ENCODE measurements at regions not wholly inside any gene's neighbourhood (a gene's known extent, or its start where the extent isn't known, plus 50 kb on each side); places are given as distances from the start of the nearest gene placed in this dataset.

DNA sequence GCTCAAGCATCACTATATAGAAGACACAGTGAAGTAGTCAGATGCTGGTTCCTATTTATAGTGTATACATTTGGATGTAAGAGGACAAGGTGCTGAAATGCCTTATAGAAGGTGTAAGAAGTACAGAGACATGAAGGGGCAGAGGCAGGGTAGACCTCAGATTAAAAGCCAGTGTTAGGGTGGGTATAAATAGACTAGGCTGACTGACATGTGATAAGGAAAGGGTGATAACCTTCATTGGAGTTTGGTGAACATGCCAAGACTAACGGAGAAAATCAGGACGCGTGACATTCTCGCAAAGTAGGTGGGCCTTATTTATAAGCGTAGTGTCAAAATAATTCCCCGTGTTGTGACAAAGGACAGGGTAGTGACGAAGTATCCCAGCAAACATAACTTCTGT is 59.1 kb upstream of the HRH2 start:
- Histone ChIP-seq H3K27me3 (peaks cover 53% of the 10 kb centered on the region), H3K4me1 (ENCODE audit: control insufficient read depth in 1 of 2, insufficient read depth in 1 of 2, low read depth in 1 of 2, low read length in 1 of 2) (no peaks in the 10 kb centered on the region), H3K4me3 (ENCODE audit: low read depth in 1 of 2, low read length in 1 of 2) (no peak overlapping the region), H3K9me3 (no peaks in the 10 kb centered on the region), H3K27ac (no peak overlapping the region), H3K36me3 (no peaks in the 10 kb centered on the region)
- TF ChIP-seq, protein P1, sequence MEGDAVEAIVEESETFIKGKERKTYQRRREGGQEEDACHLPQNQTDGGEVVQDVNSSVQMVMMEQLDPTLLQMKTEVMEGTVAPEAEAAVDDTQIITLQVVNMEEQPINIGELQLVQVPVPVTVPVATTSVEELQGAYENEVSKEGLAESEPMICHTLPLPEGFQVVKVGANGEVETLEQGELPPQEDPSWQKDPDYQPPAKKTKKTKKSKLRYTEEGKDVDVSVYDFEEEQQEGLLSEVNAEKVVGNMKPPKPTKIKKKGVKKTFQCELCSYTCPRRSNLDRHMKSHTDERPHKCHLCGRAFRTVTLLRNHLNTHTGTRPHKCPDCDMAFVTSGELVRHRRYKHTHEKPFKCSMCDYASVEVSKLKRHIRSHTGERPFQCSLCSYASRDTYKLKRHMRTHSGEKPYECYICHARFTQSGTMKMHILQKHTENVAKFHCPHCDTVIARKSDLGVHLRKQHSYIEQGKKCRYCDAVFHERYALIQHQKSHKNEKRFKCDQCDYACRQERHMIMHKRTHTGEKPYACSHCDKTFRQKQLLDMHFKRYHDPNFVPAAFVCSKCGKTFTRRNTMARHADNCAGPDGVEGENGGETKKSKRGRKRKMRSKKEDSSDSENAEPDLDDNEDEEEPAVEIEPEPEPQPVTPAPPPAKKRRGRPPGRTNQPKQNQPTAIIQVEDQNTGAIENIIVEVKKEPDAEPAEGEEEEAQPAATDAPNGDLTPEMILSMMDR (IDR thresholded peaks at IDR 0.05), result no peak

DNA sequence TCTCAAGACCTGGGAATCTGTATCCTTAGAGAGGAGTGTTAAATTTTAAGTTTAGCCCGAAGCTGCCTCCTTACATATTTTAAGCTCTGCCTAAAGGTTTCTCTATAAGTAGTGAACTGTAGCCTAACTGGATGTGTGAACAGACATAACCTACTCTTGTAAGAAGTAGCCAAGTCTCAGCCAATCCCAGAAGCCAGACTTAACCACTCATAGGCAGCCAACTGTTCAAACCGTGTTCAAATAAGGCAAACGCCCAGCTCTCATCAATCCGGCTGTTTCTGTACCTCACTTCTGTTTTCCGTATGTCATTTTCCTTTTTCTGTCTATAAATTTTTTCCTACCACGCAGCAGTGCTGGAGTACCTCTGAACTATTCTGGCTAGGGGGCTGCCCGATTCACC is 58.7 kb upstream of the HRH2 start:
- Histone ChIP-seq H3K36me3 (no peaks in the 10 kb centered on the region), H3K9me3 (no peaks in the 10 kb centered on the region), H3K27me3 (peaks cover 54% of the 10 kb centered on the region), H3K4me3 (ENCODE audit: low read depth in 1 of 2, low read length in 1 of 2) (no peak overlapping the region), H3K27ac (no peak overlapping the region), H3K4me1 (ENCODE audit: control insufficient read depth in 1 of 2, insufficient read depth in 1 of 2, low read depth in 1 of 2, low read length in 1 of 2) (no peaks in the 10 kb centered on the region)
- TF ChIP-seq, protein P1 (IDR thresholded peaks at IDR 0.05), result no peak

DNA sequence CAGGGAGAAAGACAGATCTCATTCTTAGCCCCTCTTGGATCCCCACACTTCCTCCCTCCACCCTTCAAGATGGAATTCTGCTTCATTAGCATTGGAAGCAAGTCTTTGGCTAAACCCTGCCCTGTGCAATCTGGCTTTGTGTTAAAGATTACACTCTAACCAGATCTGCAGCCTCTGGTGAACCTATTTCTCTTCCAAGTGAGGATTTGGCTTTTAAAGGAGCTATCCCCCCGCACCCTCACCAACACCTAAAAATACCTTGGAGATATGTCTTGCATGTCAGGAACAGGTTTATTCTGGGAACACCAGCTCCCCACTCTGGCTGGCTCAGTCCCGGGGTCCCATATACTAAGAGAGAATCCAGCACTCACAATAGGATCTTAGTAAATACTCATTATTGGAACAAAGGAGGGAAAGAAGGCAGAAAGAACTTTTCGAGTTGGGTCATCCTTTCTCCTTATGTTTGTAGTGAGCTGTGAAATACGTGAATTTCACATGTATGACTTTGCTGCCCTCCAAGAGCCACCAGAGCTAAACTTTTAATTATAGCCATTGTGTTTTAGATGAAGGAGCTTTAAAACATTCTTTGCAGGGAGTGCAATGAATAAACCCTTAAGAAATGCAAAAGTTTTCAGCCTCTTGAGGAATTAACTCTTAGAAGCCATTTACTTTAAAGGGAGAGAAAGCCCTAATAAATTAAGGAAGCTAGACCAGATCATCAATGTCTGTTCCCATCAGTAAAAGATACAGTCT is 53.7 kb upstream of the HRH2 start:
- Histone ChIP-seq H3K27ac (no peak overlapping the region), H3K27me3 (peaks cover 49% of the 10 kb centered on the region), H3K9me3 (no peaks in the 10 kb centered on the region), H3K4me1 (ENCODE audit: control insufficient read depth in 1 of 2, insufficient read depth in 1 of 2, low read depth in 1 of 2, low read length in 1 of 2) (no peaks in the 10 kb centered on the region), H3K4me3 (ENCODE audit: low read depth in 1 of 2, low read length in 1 of 2) (no peak overlapping the region), H3K36me3 (no peaks in the 10 kb centered on the region)
- TF ChIP-seq, protein P1 (IDR thresholded peaks at IDR 0.05), result no peak

DNA sequence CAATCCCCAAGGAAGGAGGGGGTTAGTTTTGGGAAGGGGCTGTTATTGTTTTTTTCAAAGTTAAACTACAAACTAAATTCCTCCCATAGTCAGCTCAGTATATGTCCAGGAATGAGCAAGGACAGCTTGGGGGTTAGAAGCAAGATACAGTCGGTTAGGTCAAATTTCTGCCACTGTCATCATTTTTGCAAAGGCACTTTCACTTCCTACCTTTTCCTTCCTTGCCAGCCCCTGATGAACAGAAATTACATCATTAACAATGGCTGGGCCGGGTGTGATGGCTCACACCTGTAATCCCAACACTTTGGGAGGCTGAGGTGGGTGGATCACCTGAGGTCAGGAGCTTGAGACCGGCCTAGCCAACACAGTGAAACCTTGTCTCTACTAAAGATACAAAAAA is 51.5 kb upstream of the HRH2 start:
- no peaks in the 10 kb centered on the region for H3K9me3 ChIP-seq
- peaks cover 30% of the 10 kb centered on the region for H3K27me3 ChIP-seq
- H3K36me3 ChIP-seq, result no peaks in the 10 kb centered on the region
- TF ChIP-seq, protein P1 (IDR thresholded peaks at IDR 0.05), result no peak
- H3K4me1 ChIP-seq (ENCODE audit: control insufficient read depth in 1 of 2, insufficient read depth in 1 of 2, low read depth in 1 of 2, low read length in 1 of 2), result no peaks in the 10 kb centered on the region
- no peak overlapping the region for H3K4me3 ChIP-seq (ENCODE audit: low read depth in 1 of 2, low read length in 1 of 2)
- no peak overlapping the region for H3K27ac ChIP-seq
